ENCODE measurements at regions not wholly inside any gene's neighbourhood (a gene's known extent, or its start where the extent isn't known, plus 50 kb on each side); places are given as distances from the start of the nearest gene placed in this dataset.
"Not testable (repeated sequence)": the region's sequence is repeated elsewhere in the genome, so short reads cannot be mapped to it uniquely, and the experiment has no call there.

DNA sequence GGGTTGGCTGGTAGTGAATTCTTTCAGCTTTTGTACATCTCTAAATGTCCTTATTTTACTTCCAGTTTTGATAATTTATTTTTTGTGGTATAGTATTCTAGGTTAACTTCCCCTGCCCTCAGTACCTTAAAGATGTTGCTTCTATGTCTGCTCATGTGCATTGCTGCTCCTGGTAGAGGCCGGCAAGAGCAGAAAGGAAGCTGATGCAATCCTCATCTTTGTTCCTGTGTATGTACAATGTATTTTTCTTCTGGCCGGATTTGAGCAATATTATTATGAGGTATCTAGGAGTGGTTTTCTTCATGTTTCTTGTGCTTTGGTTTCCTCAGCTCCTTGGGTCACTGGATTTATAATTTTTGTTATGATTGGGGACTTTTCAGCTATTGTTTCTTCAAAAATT, 308.7 kb downstream of the FAM72C start:
- TF ChIP-seq, protein P1, sequence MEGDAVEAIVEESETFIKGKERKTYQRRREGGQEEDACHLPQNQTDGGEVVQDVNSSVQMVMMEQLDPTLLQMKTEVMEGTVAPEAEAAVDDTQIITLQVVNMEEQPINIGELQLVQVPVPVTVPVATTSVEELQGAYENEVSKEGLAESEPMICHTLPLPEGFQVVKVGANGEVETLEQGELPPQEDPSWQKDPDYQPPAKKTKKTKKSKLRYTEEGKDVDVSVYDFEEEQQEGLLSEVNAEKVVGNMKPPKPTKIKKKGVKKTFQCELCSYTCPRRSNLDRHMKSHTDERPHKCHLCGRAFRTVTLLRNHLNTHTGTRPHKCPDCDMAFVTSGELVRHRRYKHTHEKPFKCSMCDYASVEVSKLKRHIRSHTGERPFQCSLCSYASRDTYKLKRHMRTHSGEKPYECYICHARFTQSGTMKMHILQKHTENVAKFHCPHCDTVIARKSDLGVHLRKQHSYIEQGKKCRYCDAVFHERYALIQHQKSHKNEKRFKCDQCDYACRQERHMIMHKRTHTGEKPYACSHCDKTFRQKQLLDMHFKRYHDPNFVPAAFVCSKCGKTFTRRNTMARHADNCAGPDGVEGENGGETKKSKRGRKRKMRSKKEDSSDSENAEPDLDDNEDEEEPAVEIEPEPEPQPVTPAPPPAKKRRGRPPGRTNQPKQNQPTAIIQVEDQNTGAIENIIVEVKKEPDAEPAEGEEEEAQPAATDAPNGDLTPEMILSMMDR (conservative IDR thresholded peaks at IDR 0.05): not testable (repeated sequence)
- not testable (repeated sequence) for TF ChIP-seq ZFX (IDR thresholded peaks at IDR 0.05)
